Endothelial cell of umbilical vein (primary cell): ENCODE measurements at regions not wholly inside any gene's neighbourhood (a gene's known extent, or its start where the extent isn't known, plus 50 kb on each side); places are given as distances from the start of the nearest gene placed in this dataset.
A peak's percentile ranks its signal among the peaks of the same experiment; 100 is the strongest.

Source experiments
- BruUV-seq: library from RNA; stranded (reverse); fragments of 400-500 nt; replicated peaks from 2 replicates; lab custom pipeline; 2021; lab: Mats Ljungman, UMichigan
- CTCF ChIA-PET: fragments of 300-600, 350-600 bp; sonication (Branson Sonifier 250); formaldehyde crosslinking; loops from one replicate; lab custom pipeline; 2021; ENCODE audit warnings: antibody characterized with exemption, inconsistent platforms; lab: Charles Lee
- POLR2A ChIA-PET: fragments of 300-600, 350-600 bp; sonication (Branson Sonifier 250); formaldehyde crosslinking; loops from one replicate; lab custom pipeline; 2021; ENCODE audit warnings: antibody characterized with exemption, inconsistent platforms; lab: Charles Lee
- DNase-seq: peaks from one replicate; pipeline ENCODE4 v3.0.0-alpha.2; 2011; ENCODE audit warnings: low read depth, low spot score
- FAIRE-seq: peaks from 2 replicates; lab custom pipeline; 2011; peaks lifted over from hg19 to GRCh38; lab: Jason Lieb, UNC
- H2AFZ ChIP-seq: 2 replicates; pipeline ENCODE4 v1.6.0; 2012; ENCODE audit warnings: low read depth, low read length, control low read depth, inconsistent platforms
- H3K27ac ChIP-seq: 2 replicates; pipeline ENCODE4 v1.5.1; 2011; ENCODE audit warnings: low read depth, mild to moderate bottlenecking, control low read depth, low read length, moderate library complexity; ENCODE audit not compliant: insufficient read depth
- H3K27me3 ChIP-seq, 2 experiments: 2 replicates each; pipeline versions ENCODE4 v1.6.0 to v1.6.1; 2011; ENCODE audit warnings: low read length in 2 of 2, mixed read lengths in 1 of 2; ENCODE audit not compliant: control insufficient read depth in 2 of 2, insufficient read depth in 2 of 2
- H3K36me3 ChIP-seq, 2 experiments: 2 replicates in 1 of 2; 3 replicates in 1 of 2; pipeline ENCODE4 v1.5.1; 2011; ENCODE audit warnings: low read length in 2 of 2, mild to moderate bottlenecking in 1 of 2, moderate library complexity in 1 of 2; ENCODE audit not compliant: control insufficient read depth in 2 of 2, insufficient read depth in 2 of 2; ENCODE audit errors: extremely low read depth in 1 of 2
- H3K4me1 ChIP-seq: 3 replicates; pipeline ENCODE4 v1.5.1; 2011; ENCODE audit warnings: mild to moderate bottlenecking, low read length; ENCODE audit not compliant: control insufficient read depth, insufficient read depth; ENCODE audit errors: extremely low read depth
- H3K4me2 ChIP-seq: 2 replicates; pipeline ENCODE4 v1.6.1; 2011; ENCODE audit warnings: low read length, control low read depth, mixed read lengths; ENCODE audit not compliant: insufficient read depth
- H3K4me3 ChIP-seq, 3 experiments: fragments of 200-600 bp in 1 of 3; sonication (generic), shearing (Covaris generic) in 1 of 3; replicated peaks in 1 of 3; 2 replicates each; pipeline ENCODE4 v1.5.1; 2011 to 2016; ENCODE audit warnings: control low read depth in 3 of 3, low read length in 3 of 3, mild to moderate bottlenecking in 2 of 3, inconsistent platforms in 1 of 3, low read depth in 1 of 3, moderate library complexity in 1 of 3; ENCODE audit not compliant: insufficient read depth in 1 of 3
- H3K79me2 ChIP-seq: 2 replicates; pipeline ENCODE4 v1.6.0; 2012; ENCODE audit warnings: low read length, inconsistent platforms; ENCODE audit not compliant: control insufficient read depth, insufficient read depth
- H3K9ac ChIP-seq: replicated peaks from 2 replicates; pipeline ENCODE3; 2011; ENCODE audit warnings: low read length, control low read depth; ENCODE audit not compliant: insufficient read depth; ENCODE audit errors: extremely low read depth
- H3K9me1 ChIP-seq: replicated peaks from 3 replicates; pipeline ENCODE4 v1.6.0; 2011; ENCODE audit warnings: mild to moderate bottlenecking, low read length; ENCODE audit not compliant: control insufficient read depth, insufficient read depth; ENCODE audit errors: extremely low read depth
- H3K9me3 ChIP-seq: replicated peaks from 2 replicates; pipeline ENCODE4 v1.5.1; 2012; ENCODE audit warnings: low read length, inconsistent platforms; ENCODE audit not compliant: control insufficient read depth, insufficient read depth
- H4K20me1 ChIP-seq: replicated peaks from 2 replicates; pipeline ENCODE3; 2011; ENCODE audit warnings: mild to moderate bottlenecking, low read length; ENCODE audit not compliant: control insufficient read depth, insufficient read depth; ENCODE audit errors: extremely low read depth
- EZH2 ChIP-seq: IDR thresholded peaks from 2 replicates; pipeline ENCODE4 v1.6.1; 2012; ENCODE audit warnings: borderline replicate concordance, low read depth, mild to moderate bottlenecking, moderate library complexity, low read length, inconsistent platforms; ENCODE audit not compliant: severe bottlenecking
- GATA2 ChIP-seq: IDR thresholded peaks from 2 replicates; pipeline ENCODE4 v1.7.0; 2011; ENCODE audit warnings: low read depth, mild to moderate bottlenecking, moderate library complexity, mixed read lengths, low read length; ENCODE audit not compliant: insufficient read length, insufficient read depth
- JUN ChIP-seq: IDR thresholded peaks from 2 replicates; pipeline ENCODE4 v1.6.1; 2011; ENCODE audit warnings: borderline replicate concordance, low read depth; ENCODE audit not compliant: insufficient read length, insufficient read depth
- MAX ChIP-seq: IDR thresholded peaks from 2 replicates; pipeline ENCODE4 v1.6.1; 2011; ENCODE audit not compliant: insufficient read depth, insufficient read length
- POLR2AphosphoS5 ChIP-seq: IDR thresholded peaks from 2 replicates; pipeline ENCODE4 v1.6.1; 2012; ENCODE audit warnings: low read depth, mild to moderate bottlenecking, control low read depth, low read length, moderate library complexity; ENCODE audit not compliant: insufficient read depth
- dilution Hi-C: fragments of 300-500 bp; cut with MboI; formaldehyde crosslinking; loops from one replicate; pipeline ENCODE4 v1.15.0; 2019; ENCODE audit warnings: low sequenced_read_pairs; ENCODE audit not compliant: extremely low pct_ligation_motif_present
- intact Hi-C: fragments of 100-400 bp; cut with micrococcal nuclease; formaldehyde crosslinking; loops from one replicate; pipeline ENCODE4 v1.10.0; 2022
- TF ChIP-seq, protein P1 (sequence below), 2 donors: IDR thresholded peaks; 1 replicate in 1 of 2; 2 replicates in 1 of 2; pipeline ENCODE4 v1.5.1; 2011; ENCODE audit warnings: low read length in 2 of 2, mild to moderate bottlenecking in 2 of 2, moderate library complexity in 2 of 2, control low read depth in 1 of 2, inconsistent platforms in 1 of 2, low read depth in 1 of 2; ENCODE audit not compliant: insufficient read depth in 1 of 2; ENCODE audit errors: extremely low read depth in 1 of 2

DNA sequence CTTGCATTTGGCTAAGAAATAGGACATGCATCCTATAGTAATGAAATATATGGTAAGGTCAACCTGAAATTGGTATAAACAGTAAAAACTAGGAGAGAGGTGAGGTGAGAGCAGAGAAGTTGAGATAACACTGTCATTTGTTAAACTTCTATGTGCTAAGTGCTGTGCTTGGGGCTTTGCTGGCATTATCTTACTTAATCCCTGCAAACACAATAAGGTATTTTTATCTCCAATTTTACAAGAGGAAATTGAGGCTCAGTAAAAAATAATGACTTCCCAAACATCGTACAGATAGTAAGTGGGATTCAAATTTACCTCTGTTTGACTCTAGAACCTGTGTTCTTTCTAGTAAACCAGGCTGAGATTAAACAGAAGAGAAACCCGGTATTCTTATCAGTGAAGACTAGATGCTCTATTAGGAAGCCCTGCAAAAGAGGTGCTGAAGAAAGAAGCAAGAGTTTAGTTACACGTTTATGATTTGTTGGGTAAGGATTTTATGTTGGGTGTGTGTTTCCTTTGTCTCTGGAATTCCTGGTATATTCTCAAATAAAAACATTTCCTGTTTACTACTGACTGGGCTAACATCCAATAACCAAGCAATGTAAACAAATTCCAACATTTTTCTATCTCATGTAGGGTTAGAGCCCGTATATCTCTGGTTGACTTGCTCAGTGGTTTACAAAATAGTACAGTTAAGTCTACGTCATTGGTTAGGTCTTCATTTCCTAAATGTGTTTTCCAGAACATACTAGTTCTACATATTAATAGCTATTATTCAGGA lies 137.3 kb upstream of the FNDC3A start:
- Histone ChIP-seq H4K20me1 (no peaks in the 10 kb centered on the region), H3K4me3 (no peak overlapping the region), H3K9me1 (no peaks in the 10 kb centered on the region), H3K27ac (no peak overlapping the region), H3K4me1 (peaks cover 8% of the 10 kb centered on the region), H3K9ac (no peak overlapping the region), H2AFZ (peak overlapping the region; percentile 66), H3K4me2 (peak overlapping the region; percentile 55), H3K27me3 (no peaks in the 10 kb centered on the region), H3K36me3 (no peaks in the 10 kb centered on the region), H3K9me3 (no peaks in the 10 kb centered on the region), H3K79me2 (no peaks in the 10 kb centered on the region)
- BruUV-seq = no TSS peak
- peak; percentile 76 for DNase-seq
- CTCF ChIA-PET = no interaction called here
- dilution Hi-C loops = no loop called here
- POLR2A ChIA-PET = no interaction called here
- TF ChIP-seq GATA2 (no peak), EZH2 (no peak), JUN (no peak), POLR2AphosphoS5 (no peak), MAX (no peak)
- TF ChIP-seq, protein P1, sequence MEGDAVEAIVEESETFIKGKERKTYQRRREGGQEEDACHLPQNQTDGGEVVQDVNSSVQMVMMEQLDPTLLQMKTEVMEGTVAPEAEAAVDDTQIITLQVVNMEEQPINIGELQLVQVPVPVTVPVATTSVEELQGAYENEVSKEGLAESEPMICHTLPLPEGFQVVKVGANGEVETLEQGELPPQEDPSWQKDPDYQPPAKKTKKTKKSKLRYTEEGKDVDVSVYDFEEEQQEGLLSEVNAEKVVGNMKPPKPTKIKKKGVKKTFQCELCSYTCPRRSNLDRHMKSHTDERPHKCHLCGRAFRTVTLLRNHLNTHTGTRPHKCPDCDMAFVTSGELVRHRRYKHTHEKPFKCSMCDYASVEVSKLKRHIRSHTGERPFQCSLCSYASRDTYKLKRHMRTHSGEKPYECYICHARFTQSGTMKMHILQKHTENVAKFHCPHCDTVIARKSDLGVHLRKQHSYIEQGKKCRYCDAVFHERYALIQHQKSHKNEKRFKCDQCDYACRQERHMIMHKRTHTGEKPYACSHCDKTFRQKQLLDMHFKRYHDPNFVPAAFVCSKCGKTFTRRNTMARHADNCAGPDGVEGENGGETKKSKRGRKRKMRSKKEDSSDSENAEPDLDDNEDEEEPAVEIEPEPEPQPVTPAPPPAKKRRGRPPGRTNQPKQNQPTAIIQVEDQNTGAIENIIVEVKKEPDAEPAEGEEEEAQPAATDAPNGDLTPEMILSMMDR (IDR thresholded peaks at IDR 0.05; ENCODE audit: extremely low read depth in 1 of 2, insufficient read depth in 1 of 2, low read depth in 1 of 2, low read length in 2 of 2) = no peak
- intact Hi-C loops = no loop called here
- peak; percentile 33 for FAIRE-seq
